CD4-positive, alpha-beta T cell treated with Interleukin-6 at 100 ng/mL for 8 hours (primary cell): ENCODE measurements at regions not wholly inside any gene's neighbourhood (a gene's known extent, or its start where the extent isn't known, plus 50 kb on each side); places are given as distances from the start of the nearest gene placed in this dataset.
"Not testable (repeated sequence)": the region's sequence is repeated elsewhere in the genome, so short reads cannot be mapped to it uniquely, and the experiment has no call there.

ENCODE experiments used
- DNase-seq: peaks from one replicate; pipeline ENCODE4 v3.0.0-alpha.2; 2020; ENCODE audit warnings: mixed read lengths, low spot score

DNA sequence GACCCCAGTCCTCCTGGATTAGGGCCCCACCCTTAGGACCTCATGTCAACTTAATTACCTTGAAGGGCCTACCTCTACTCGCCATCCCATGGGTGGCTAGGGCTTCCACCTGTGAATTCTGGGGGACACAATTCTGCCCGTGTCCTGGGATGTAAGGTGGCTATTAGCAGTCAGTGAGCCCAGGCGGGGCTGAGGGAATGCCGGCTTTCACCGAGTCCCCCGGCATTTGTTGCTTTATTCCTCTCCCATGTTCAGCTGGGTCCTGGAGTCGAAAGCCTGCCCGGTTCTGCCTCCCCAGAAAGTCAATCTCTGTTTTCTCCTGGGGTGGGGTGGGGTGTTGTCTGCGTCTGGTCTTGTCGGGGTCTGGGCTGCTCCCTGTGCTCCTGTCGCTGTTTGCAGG lies 125.6 kb downstream of the GLRX3 start:
- DNase-seq, result no peak

DNA sequence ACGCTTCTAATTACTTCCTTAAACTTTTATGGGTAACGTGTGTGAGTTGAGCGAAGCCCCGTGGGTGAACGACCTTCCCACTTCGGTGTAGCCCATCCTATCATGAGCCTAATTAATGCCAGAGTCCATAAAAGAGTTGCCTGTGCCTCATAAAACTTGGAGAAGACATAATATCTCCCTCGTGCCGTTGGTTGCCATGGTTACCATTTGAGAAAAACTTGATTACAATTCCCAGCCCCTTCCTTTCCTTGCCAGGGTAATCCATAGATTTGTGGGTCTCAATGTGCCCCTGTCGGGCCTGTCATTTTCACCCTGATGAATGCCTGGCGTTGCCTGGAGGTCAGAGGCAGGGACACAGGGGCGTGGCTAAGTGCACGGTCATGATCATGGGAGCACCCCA lies 127.1 kb downstream of the GLRX3 start:
- DNase-seq, result no peak

DNA sequence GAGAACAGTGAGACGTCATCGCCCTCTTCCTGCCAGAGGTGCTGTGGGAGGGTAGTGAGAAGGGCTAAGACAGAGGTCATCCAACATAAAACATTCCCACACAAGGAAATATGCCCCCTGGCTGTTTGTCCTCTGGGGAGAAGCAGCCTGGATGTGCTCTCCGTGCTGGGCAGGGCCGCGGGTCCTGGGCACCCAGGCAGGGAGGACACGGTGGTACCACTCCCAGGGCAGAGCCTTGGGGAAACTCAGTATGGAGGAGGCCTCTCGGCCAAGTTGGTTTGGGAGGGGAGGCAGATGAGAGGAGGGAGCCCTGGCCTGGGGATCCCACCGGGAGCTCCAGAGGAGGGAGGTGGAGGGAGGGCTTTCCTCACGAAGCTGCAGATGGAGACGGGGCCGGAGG lies 129.4 kb downstream of the GLRX3 start:
- DNase-seq, result no peak

DNA sequence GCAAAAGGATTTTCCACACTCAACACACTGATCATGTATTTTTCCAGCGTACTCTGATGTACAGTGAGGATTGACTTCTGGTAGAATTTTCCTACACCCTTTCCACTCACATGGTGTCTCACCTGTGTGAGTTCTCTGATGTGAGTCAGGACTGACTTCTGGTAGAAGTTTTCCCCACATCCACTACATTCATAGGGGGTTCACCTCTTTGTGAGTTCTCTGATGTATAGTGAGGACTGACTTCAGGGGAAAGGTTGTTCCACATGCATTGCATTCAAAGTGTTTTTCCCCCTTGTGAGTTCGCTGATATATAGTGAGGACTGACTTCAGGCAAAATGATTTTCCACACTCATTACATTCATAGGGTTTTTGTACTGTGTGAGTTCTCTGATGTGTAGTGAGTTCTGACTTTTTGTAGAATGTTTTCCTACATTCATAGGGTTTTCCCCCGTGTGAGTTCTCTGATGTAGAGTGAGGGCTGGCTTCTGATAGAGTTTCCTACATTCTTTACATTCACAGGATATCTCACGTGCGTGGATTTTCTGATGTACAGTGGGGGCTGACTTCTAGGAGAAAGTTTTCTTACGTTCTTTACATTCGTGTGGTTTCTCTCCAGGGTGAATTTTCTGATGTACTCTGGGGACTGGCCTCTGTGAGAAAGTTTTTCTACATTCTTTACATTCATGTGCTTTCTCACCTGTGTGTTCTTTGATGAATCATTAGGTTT lies 146.5 kb downstream of the GLRX3 start:
- no peak for DNase-seq

DNA sequence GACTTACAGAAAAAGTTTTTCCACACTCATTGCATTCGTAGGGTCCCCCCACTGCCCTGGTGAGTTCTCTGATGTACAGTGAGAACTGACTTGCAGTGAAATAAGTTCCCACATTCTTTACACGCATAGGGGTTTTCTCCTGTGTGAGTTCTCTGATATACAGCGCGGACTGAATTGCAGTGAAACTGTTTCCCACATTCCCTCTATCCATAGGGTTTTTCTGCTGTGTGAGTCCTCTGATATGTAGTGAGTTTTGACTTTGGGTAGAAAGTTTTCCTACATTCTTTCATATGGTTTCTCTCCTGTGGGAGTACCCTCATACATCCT lies 147.0 kb downstream of the GLRX3 start:
- no peak for DNase-seq

DNA sequence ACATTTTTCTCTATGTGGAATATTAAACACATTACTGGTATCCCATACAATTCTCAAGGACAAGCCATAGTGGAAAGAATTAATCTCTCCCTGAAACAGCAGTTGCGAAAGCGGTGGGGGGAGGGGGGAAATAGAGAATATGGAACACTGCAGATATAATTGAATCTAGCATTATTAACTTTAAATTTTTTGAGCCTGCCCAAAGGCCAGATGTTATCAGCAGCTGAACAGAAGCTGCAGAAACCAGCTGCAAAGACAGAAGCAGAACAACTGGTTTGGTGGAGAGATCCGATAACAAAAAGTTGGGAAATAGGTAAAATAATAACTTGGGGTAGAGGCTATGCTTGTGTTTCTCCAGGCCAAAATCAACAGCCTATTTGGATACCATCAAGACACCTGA lies 159.6 kb downstream of the GLRX3 start:
- DNase-seq, result not testable (repeated sequence)

DNA sequence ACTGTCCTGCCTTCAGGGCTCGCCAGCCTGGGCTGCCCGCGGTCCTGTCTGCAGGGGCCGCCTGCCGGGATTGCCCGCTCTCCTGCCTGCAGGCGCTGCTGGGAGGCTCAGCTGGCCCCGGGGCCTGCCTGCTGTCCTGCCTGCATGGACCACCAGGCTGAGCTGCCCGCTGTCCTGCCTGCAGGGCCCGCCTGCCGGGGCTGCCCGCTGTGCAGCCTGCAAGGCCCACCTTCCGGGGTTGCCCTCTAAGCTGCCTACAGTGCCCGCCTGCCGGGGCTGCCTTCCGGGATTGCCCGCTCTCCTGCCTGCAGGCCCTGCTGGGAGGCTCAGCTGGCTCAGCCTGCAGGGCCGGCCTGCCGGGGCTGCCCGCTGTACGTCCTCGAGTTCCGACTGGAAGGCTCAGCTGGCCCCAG lies 164.4 kb downstream of the GLRX3 start:
- no peak for DNase-seq

DNA sequence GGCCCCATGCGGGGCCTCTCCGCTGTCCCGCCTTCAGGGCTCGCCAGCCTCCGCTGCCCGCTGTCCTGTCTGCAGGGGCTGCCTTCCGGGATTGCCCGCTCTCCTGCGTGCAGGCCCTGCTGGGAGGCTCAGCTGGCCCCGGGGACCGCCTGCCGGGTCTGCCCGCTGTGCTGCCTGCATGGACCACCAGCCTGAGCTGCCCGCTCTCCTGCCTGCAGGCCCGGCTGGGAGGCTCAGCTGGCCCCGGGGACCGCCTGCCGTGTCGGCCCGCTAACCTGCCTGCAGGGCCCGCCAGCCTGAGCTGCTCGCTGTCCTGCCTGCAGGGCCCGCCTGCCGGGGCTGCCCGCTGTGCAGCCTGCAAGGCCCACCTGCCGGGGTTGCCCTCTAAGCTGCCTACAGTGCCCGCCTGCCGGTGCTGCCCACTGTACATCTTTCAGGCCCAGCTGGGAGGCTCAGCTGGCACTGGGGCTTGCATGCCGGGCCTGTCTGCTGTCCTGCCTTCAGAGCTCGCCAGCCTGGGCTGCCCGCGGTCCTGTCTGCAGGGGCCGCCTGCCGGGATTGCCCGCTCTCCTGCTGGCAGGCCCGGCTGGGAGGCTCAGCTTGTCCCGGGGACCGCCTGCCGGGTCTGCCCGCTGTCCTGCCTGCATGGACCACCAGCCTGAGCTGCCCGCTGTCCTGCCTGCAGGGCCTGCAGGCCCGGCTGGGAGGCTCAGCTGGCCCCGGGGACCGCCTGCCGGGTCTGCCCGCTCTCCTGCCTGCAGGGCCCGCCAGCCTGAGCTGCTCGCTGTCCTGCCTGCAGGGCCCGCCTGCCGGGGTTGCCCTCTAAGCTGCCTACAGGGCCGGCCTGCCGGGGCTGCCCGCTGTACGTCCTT lies 165.1 kb downstream of the GLRX3 start:
- peak; percentile 13 for DNase-seq

DNA sequence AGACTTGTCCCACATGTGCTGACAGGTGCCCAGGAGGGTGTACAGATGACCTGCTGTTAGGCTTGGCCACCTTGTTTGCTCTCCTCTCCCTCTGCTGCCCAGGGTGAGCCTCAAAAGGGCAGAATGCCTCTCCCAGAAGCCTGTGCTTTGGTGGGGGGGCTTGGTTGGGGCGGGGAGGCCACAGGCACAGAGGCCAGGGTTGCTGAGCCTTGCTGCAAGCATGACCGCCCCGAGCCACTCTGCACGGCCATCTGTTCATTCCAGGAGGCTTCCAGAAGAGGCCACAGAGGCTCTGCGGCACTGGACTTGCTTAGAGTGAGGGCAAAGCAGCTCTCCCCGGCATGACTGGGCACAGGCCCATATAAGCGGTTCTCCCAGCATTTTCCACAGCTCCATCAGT lies 190.8 kb downstream of the GLRX3 start:
- DNase-seq, result no peak

DNA sequence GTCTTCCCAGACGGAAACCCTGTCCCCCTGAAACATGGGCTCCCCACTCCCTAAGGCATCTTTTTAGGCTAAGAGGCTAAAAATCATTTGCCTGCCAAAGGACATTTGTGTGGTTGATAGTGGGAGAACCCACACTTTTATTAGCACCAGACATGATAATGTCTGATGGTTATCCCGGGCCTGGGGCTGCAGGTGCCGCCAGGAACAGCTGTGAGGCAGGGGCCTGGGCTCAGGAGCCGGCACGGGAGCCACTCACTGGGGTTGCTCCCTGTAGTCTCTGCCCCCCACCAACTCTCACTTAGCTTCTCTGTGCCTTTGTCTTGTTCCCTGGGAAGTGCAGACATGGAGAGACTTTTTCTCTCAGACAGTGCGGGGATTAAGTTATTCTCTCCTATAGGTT lies 193.6 kb downstream of the GLRX3 start:
- no peak for DNase-seq

DNA sequence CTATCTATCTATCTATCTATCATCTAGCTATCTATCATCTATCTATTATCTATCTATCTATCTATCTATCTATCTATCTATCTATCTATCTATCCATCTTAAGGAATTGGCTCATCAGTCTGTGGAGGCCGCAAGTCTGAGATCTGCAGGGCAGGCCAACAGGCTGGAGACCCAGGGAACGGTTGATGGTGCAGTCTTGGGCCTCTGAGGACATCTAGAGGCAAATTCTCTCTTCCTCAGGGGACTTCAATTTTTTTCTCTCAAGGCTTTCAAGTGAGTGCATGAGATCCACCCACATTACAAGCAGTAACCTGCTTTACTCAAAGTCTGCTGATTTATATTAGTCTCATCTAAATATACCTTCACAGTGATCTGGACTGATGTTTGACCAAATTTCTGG lies 197.0 kb downstream of the GLRX3 start:
- DNase-seq, result no peak

DNA sequence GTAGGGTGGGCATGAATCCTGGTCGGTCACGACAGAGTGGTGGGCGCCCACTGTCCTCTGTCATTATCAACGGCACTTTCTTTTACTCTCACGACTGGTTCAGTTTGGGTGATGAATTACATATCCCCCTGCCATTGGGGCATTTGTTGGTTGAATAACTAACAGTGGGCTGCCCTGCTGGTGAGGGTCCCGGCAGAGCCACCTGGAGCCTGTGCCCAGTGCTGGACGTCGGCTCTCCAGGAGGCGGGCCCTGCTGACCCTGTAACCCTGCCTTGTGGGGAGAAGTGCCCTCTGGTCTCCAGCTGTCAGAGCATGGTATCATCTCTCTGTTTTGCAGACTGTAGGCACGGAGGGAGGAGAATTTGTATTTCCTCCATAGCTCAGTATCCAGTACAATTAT lies 199.1 kb downstream of the GLRX3 start:
- DNase-seq, result no peak

DNA sequence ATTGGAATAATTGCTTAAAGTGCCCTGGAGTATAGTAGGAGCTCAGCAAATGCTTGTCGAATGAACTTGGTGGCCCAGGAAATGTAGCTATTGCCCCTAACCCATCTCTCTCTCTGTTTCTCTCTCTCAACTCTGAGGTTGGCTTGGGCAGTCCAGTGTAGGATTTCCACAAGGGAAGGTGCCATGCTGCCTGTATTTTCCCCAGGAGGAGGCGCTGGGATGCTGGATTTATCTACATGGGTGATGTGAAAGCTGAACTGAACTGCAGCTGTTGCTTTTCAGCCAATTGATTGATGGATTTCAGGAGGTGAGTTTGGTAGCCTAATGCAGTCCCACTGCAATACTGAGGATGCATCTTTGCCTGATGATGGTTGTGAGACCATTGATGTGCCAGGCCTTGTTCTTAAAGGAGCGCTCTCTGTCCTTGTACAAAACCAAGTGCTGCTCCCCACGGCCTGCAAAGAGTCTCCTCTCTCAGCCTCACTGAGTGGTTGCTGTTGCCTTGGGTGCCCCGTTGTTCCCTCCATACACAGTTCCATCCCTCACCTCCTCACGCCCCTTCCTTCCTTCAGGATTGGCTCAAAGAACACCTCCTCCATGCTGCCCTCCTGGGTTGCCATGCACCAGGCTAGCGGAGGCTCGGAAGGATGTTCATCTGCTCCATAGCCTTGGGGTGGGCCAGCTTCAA lies 200.6 kb downstream of the GLRX3 start:
- DNase-seq, result no peak

DNA sequence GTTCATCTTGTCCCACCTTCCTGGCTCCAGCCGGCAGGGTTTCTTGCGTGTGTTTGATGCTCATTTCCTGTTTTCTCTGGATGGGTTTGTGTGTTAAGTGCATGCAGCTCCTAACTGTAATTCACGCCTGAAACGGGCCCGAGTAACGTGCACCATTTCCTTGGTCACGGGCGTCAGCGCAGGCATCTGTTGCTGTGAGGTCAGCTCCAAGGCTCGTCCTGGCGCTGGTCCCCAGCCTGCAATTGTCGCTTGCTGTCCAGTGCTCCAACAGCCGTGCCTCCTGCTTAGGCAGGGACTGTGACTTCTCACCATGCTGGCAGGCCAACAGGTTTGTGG lies 201.1 kb downstream of the GLRX3 start:
- DNase-seq, result no peak

DNA sequence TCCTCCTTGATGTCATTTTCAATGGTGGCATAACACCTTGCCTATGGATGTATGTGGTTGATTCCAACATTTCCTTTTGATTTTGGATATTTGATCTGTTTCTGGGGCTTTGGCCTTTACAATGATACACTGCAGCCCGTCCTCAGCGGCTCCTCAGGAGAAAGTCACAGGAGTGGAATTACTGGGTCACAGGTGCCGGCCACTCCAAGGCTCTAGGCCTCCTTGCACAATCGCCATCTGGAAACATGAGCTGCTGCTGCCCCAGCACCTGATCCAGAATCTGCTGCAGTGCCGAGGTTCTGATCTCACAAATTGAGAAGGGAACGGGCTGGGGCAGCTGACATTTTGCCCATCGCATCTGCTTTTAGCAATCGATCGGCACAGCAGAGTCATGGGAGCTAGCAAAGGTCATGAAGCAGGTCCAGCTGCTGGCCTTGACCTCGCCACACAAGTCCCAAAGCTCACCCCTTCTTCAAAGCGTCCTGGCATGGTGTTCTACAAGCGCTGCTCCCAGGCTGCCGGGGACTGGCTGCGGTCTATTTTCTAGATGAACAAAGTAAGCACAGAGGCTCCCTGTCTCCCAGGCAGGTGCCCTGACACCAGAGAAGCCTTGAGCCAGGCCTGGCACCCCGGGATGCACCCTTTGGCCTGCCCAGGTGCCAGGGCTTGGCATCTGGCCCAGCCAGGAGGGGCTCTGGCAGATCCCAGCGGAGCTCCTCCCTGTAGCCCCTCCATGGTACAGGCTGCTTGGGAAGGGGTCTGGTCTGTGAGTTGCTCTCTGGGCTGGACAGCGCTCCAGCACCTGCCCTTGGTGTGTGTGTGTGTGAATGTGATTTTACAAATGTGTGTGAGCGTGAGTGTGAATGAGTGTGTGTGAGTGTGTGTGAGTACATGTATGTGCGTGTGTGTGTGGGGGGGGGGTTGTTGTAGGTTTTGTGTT lies 201.8 kb downstream of the GLRX3 start:
- DNase-seq, result no peak

DNA sequence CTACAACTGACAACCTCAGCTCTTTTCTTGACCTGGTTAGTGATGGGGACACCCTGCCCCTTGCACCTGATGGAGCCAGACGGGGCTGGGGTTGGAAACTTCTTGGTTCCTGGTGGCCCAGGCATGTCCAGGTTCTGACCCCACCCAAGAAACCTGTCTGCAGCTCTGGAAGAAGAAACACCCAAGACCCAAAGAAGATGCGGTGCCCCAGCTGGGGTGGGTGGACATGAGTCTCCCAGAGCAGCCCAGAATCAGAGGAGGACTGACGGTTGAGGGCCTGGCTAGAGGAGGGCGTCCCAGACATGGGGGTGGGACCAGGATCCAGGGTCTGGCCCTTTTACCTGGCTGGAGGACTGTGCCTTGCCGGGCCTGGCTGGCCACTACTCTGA lies 202.4 kb downstream of the GLRX3 start:
- no peak for DNase-seq

DNA sequence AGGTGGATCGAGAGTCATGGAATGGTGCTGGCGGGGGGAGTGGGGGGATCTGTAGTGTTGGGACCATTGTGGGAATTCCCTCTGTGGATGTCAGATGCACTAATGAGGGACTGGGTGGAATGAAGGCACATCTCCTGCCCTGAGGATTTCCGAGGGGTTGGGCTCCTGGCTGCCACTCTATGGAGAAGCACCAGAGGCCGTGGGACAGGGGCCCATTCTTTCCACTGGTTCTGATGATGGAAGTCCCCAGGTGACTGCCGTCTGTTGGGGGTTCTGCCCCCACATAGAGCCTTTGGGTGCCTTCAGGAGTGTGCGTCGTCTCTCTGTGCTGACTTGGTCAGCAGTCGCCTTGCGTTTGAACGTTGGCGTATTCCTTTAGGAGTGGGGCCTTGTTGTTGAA lies 202.9 kb downstream of the GLRX3 start:
- no peak for DNase-seq

DNA sequence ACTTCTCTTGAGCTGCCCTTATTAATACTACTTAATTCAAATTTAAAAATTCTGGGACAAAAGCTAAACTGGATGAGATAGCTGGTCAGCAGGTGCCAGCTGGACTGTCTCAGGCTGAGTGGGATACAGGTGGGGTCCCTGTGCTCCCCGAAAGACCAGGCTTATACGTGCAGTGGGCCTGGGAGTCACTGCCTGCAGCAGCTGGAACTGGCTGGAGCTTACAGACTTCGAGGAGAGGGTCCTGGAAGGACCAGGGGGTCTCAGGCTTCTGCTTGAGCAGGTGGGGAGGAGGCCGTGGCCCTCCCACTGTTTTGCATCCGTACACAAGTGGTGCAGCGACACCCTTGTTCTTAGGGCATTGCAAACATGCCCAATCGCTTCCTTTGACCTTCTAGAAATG lies 203.7 kb downstream of the GLRX3 start:
- no peak for DNase-seq

DNA sequence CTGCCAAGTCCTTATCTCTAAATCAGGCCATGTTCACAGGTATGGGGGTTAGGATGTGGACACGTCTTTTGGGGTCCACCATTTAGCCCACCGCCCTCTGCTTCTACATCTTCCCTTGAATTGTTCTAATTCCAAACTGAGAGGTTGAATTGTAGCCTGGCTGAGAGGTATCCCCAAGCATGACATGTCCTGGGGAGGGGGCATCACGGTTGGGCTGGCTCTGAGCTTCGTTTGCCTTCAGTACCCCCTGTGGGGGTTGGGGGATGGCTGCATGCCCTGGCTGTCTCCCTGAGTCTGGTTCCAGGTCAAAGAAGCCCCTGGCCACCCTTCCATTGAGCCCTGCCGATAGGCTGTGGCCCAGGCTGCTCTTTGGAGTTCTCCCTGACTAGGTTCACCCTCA lies 204.6 kb downstream of the GLRX3 start:
- no peak for DNase-seq

DNA sequence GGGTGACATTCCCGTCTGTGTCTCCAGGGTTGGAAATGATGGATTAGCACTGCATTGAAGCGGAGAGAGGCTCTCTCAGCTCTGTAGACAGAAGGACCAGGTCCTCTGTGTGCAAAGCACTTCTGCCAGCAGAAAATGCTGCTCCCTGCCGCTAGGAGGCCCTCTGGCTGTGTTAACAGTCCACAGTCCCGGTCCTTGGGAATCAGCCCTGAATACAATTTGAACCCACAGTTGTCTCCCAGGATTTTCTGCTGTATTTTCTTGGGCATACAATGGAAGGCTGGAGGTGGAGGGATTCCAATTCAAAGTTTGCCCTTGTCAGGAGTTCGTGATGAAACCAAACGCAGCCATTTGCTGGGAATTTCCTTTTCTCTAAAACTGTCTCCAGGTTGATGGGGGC lies 205.2 kb downstream of the GLRX3 start:
- DNase-seq, result no peak

DNA sequence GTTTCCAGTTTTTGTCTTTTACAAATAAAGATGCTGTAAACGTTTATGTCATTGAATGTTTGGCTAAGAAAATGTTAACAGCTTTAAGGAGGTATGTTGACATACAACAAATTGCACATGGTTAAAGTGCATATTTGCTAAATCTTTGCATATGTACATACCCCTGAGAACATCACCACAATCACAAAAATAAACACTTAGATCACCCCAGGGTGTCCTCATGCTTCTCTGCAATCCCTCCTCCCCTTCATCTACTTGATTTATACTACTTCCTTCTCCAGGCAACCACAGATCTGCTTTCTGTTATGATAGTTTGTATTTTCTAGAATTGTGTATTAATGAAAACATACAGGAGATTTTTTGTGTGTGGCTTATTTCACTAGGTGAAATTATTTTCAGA lies 209.5 kb downstream of the GLRX3 start:
- no peak for DNase-seq

DNA sequence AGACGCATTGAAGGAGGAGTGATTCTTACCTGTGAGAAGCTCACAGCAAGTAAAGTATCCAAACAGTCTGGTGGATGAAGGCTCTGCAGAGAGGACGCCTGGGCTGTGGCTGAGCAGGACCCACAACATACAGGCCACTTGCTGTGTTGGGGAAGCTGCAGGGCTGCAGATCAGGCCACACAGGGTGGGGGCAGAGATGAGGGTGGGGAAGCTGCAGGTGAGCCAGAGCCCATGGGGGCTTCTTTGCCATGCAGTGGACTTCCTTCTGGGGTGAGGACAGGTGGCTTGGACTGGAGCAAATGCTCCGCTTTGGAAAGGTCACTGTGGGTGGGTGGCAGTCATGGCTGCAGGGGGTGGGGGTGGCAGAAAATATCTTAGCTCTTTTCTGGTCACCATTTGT lies 214.8 kb downstream of the GLRX3 start:
- DNase-seq, result no peak
